IPS-20b (cell line): ENCODE measurements at regions not wholly inside any gene's neighbourhood (a gene's known extent, or its start where the extent isn't known, plus 50 kb on each side); places are given as distances from the start of the nearest gene placed in this dataset.

Experiments used
- H3K27ac ChIP-seq: one replicate; pipeline ENCODE4 v1.5.1; 2013; ENCODE audit warnings: low read length
- H3K27me3 ChIP-seq: 2 replicates; pipeline ENCODE4 v1.6.1; 2013; ENCODE audit warnings: mild to moderate bottlenecking, low read length, inconsistent platforms; ENCODE audit not compliant: insufficient read depth
- H3K36me3 ChIP-seq: 2 replicates; pipeline ENCODE4 v1.6.1; 2013; ENCODE audit warnings: low read depth, mild to moderate bottlenecking, inconsistent platforms, low read length, moderate library complexity; ENCODE audit not compliant: insufficient read depth
- H3K4me1 ChIP-seq: 2 replicates; pipeline ENCODE4 v1.6.1; 2013; ENCODE audit warnings: mild to moderate bottlenecking, control low read depth, inconsistent platforms, low read length, moderate library complexity; ENCODE audit not compliant: insufficient read depth
- H3K4me3 ChIP-seq: 2 replicates; pipeline ENCODE4 v1.5.1; 2013; ENCODE audit warnings: mild to moderate bottlenecking, low read length, inconsistent platforms
- H3K9ac ChIP-seq: 2 replicates; pipeline ENCODE4 v1.6.1; 2013; ENCODE audit warnings: low read depth, mild to moderate bottlenecking, inconsistent platforms, low read length, moderate library complexity
- H3K9me3 ChIP-seq: 2 replicates; pipeline ENCODE4 v1.6.1; 2013; ENCODE audit warnings: mild to moderate bottlenecking, low read depth, low read length, inconsistent platforms; ENCODE audit not compliant: insufficient read depth

GRCh38 chr17:77516902-77517301, 376.1 kb downstream of the SEC14L1 start:
- H3K4me1 ChIP-seq: no peaks in the 10 kb centered on the region
- no peaks in the 10 kb centered on the region for H3K9me3 ChIP-seq
- H3K27ac ChIP-seq: no peak overlapping the region
- H3K4me3 ChIP-seq: no peak overlapping the region
- no peaks in the 10 kb centered on the region for H3K36me3 ChIP-seq
- H3K27me3 ChIP-seq: no peaks in the 10 kb centered on the region
- no peak overlapping the region for H3K9ac ChIP-seq

DNA sequence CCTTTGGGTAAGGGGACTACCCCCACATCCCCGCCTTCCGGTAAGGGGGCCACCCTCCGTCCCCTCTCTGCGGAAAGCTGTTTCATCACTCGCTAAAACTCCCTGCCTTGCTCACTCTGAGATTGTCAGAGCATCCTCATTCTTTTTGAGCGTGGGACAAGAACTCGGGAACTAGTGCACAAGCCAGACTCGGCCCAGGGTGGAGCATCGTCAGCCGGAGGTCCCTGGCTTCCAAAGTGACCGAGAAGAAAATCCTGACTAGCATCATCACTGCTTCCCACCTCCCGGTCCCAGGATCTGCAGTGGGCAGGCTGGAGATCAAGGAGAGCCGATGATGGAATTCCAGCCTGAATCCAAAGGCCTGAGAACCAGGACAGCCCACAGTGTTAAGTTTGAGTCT, 380.3 kb downstream of the SEC14L1 start:
- no peaks in the 10 kb centered on the region for H3K36me3 ChIP-seq
- H3K27ac ChIP-seq: no peak overlapping the region
- H3K9ac ChIP-seq: no peak overlapping the region
- no peaks in the 10 kb centered on the region for H3K9me3 ChIP-seq
- no peaks in the 10 kb centered on the region for H3K27me3 ChIP-seq
- H3K4me1 ChIP-seq: no peaks in the 10 kb centered on the region
- H3K4me3 ChIP-seq: no peak overlapping the region

DNA sequence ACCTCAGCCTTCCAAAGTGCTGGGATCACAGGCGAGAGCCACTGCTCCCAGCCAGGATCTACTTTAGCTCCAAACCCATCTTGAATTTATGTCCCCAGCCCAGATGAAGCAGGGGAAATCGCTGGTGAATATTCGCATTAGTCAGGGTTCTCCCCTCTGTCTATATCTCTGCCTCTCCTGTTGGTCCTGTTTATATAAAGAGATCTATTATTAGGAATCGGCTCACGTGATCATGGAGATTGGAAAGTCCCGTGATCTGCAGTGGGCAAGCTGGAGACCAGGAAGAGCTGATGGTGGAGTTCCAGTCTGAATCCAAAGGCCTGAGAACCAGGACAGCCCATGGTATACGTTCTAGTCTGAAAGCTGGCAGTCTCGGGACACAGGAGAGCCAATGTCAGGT, 382.8 kb downstream of the SEC14L1 start:
- no peaks in the 10 kb centered on the region for H3K9me3 ChIP-seq
- peaks cover 21% of the 10 kb centered on the region for H3K27me3 ChIP-seq
- H3K9ac ChIP-seq: no peak overlapping the region
- no peak overlapping the region for H3K27ac ChIP-seq
- H3K4me3 ChIP-seq: no peak overlapping the region
- no peaks in the 10 kb centered on the region for H3K36me3 ChIP-seq
- H3K4me1 ChIP-seq: no peaks in the 10 kb centered on the region

- H3K27ac ChIP-seq: no peak overlapping the region
- no peaks in the 10 kb centered on the region for H3K36me3 ChIP-seq
- H3K4me3 ChIP-seq: no peak overlapping the region
- peaks cover 34% of the 10 kb centered on the region for H3K27me3 ChIP-seq
- no peaks in the 10 kb centered on the region for H3K4me1 ChIP-seq
- H3K9ac ChIP-seq: no peak overlapping the region
- H3K9me3 ChIP-seq: no peaks in the 10 kb centered on the region
These were observed 385.5 kb downstream of the SEC14L1 start for GRCh38 chr17:77526259-77526711.

GRCh38 chr17:77526728-77527350, 386.1 kb downstream of the SEC14L1 start:
- no peak overlapping the region for H3K4me3 ChIP-seq

DNA sequence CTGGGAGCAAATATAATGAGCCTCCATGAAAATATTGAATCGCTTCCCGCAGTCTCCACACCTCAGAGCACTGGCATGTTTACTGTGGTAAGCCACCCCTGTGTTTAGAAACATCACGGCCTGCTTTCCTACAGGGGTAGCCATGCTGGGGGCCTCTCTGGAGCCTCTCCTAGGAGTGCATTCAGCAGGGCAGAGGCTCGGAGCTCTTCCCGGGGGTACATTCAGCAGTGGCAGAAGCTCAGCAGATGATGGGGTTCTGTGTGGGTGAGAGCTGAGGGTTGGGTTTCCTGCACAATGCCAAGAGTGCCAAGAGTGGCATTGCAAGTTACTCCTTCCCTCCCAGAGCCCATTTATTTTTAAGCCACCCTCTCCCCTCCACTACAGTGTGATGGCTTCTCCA, 386.6 kb downstream of the SEC14L1 start:
- Histone ChIP-seq H3K4me3 (no peak overlapping the region), H3K27me3 (peaks cover 34% of the 10 kb centered on the region), H3K9me3 (no peaks in the 10 kb centered on the region), H3K4me1 (no peaks in the 10 kb centered on the region), H3K9ac (no peak overlapping the region), H3K36me3 (no peaks in the 10 kb centered on the region), H3K27ac (no peak overlapping the region)

More at GRCh38 chr17:77526728-77527350, 386.1 kb downstream of the SEC14L1 start:
- Histone ChIP-seq H3K27me3 (peaks cover 34% of the 10 kb centered on the region), H3K9ac (no peak overlapping the region), H3K27ac (no peak overlapping the region), H3K9me3 (no peaks in the 10 kb centered on the region), H3K36me3 (no peaks in the 10 kb centered on the region), H3K4me1 (no peaks in the 10 kb centered on the region)

DNA sequence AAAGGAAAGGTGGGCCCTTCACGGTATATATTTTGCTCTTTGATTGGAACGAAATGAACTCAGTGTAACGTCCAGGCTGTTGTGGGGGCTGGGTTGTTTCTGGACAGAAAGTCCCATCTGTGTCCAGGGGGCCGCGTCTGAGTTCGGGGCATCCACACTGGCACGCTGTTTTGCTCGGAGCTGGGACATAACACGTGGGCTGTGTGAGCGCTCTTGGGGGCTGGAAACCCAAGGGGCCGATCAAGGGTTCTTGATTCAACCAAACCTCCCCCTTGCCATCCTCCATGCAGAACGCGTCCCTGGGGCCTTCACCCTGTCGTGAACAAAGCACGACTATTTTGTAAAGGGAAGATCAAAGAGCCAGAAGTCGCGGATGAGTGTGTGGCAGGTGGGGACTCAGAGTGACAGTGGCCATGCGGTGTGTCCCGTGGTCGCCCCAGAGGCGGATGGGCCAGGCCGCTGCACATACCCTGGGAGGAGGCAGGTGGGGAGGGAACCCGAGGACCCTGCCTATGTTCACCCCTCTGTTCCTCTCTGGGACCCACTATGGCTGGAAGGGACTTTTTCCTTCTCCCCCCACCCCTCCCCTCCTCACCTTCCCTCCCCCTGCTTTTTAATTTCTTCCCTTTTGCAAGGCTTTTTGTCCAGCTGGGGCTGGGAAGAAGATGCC, 387.2 kb downstream of the SEC14L1 start:
- Histone ChIP-seq H3K4me1 (no peaks in the 10 kb centered on the region), H3K9ac (peak overlapping the region; percentile 44; the same call in 1 of the 2 replicates), H3K36me3 (no peaks in the 10 kb centered on the region), H3K27me3 (peaks cover 34% of the 10 kb centered on the region), H3K27ac (no peak overlapping the region), H3K4me3 (peak overlapping the region; percentile 68; the same call in 1 of the 2 replicates), H3K9me3 (no peaks in the 10 kb centered on the region)

DNA sequence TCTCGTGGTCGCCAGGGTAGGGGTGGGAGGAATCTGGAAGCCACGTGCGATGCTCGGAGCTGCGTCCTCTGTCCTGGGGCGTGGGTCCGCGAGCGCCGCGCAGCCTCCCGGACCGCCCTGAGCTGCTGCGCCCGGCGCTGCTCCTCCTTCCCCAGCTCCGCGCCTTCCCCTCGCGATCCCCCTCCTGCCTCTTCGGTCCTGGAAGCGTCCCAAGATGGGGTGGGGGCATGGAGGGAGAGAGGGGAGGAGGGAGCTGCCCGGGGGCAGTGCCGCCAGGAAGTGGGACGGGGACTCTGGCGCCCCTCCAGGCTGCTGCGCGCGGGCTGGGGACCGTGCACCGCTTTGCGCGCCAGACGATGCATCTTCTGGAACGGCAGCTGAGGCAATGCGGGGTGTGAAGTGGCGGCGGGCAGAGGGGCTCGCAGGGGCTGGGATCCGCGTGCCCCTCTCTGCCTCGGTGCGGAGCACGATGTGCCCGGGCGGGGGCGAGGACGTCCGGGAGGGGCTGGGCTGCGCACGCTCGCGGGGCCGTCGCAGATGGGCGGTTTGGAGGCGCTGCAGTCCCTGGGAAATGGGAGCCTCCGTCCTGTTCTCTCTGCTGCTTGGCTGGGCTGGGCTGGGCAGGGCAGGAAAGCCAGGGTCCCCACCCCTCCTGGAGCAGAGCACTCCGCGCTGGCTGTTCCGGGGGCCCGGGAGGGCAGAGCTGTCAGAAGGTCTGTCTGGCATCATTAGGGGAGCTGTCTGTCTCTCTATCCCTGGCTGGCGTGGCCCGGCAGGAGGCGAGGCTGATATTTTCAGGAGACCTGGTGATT, 388.0 kb downstream of the SEC14L1 start:
- Histone ChIP-seq H3K4me1 (no peaks in the 10 kb centered on the region), H3K4me3 (peak overlapping the region; percentile 68), H3K27ac (no peak overlapping the region), H3K27me3 (peaks cover 34% of the 10 kb centered on the region), H3K9me3 (no peaks in the 10 kb centered on the region), H3K9ac (peak overlapping the region; percentile 44; the same call in 1 of the 2 replicates), H3K36me3 (no peaks in the 10 kb centered on the region)

- H3K36me3 ChIP-seq: no peaks in the 10 kb centered on the region
- no peak overlapping the region for H3K27ac ChIP-seq
- H3K27me3 ChIP-seq: peaks cover 34% of the 10 kb centered on the region
- no peaks in the 10 kb centered on the region for H3K9me3 ChIP-seq
- peak overlapping the region; percentile 68 for H3K4me3 ChIP-seq
- H3K9ac ChIP-seq: no peak overlapping the region
- no peaks in the 10 kb centered on the region for H3K4me1 ChIP-seq
These were observed 388.5 kb downstream of the SEC14L1 start for GRCh38 chr17:77529328-77529650.

DNA sequence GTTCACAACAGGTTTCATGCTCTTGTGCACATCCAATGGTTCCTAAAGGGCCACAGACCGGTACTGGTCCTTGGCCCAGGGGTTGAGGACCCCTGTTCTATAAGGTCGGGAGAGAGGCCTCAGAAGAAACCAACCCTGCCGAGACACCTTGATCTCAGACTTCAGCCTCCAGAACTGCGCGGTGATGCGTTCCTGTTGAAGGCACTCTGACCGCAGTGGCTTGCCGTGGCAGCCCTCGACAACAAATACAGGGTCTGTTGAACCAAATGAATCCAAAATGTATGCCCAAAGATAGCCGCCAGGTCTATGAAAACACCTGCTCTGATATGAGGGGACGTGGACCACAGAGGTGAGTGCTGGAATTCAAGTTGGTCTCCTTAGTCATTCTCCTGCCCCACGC, 389.8 kb downstream of the SEC14L1 start:
- Histone ChIP-seq H3K27me3 (peaks cover 34% of the 10 kb centered on the region), H3K4me3 (no peak overlapping the region), H3K9me3 (no peaks in the 10 kb centered on the region), H3K9ac (no peak overlapping the region), H3K27ac (no peak overlapping the region), H3K4me1 (no peaks in the 10 kb centered on the region), H3K36me3 (no peaks in the 10 kb centered on the region)

GRCh38 chr17:77531002-77531401, 390.2 kb downstream of the SEC14L1 start:
- H3K9me3 ChIP-seq: no peaks in the 10 kb centered on the region
- H3K4me1 ChIP-seq: no peaks in the 10 kb centered on the region
- no peaks in the 10 kb centered on the region for H3K36me3 ChIP-seq
- H3K9ac ChIP-seq: no peak overlapping the region
- H3K27ac ChIP-seq: no peak overlapping the region
- no peak overlapping the region for H3K4me3 ChIP-seq
- H3K27me3 ChIP-seq: peaks cover 34% of the 10 kb centered on the region

DNA sequence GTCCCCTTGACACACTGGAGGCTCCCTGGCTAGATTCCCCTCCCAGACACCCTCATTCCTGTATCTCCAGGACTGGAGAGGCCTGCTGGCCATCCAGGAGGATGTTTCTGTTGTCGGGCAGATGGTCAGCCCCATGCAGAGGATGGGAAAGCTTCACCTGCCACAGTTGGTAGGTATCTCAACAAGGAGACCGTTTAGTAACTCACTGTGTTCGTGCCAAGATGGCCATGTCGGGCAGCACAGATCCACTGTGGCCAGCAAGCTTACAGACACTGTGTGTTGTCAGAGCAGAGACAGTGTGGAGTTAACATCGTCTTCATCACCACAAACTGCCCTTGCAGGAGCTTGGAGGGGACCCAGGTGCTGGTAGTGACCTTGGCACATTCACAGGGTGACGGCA, 390.9 kb downstream of the SEC14L1 start:
- Histone ChIP-seq H3K9ac (no peak overlapping the region), H3K9me3 (no peaks in the 10 kb centered on the region), H3K27ac (no peak overlapping the region), H3K4me3 (no peak overlapping the region), H3K4me1 (no peaks in the 10 kb centered on the region), H3K27me3 (peaks cover 31% of the 10 kb centered on the region), H3K36me3 (no peaks in the 10 kb centered on the region)
